Activated CD8-positive, alpha-beta T cell treated with anti-CD3 and anti-CD28 coated beads for 36 hours (primary cell): ENCODE measurements at regions not wholly inside any gene's neighbourhood (a gene's known extent, or its start where the extent isn't known, plus 50 kb on each side); places are given as distances from the start of the nearest gene placed in this dataset.

Experiments used
- ATAC-seq: fragments of 200-7000 bp; cut with Tn5 transposase; one replicate; pipeline ENCODE4 v1.10.0; 2021; ENCODE audit warnings: mild to moderate bottlenecking, moderate library complexity
- CTCF ChIA-PET: fragments of 350-600 bp; sonication (Branson Sonifier 250); formaldehyde crosslinking; loops from one replicate; lab custom pipeline; 2021; ENCODE audit warnings: antibody characterized with exemption; lab: Charles Lee
- POLR2A ChIA-PET: fragments of 350-600 bp; sonication (Branson Sonifier 250); formaldehyde crosslinking; loops from one replicate; lab custom pipeline; 2021; ENCODE audit warnings: antibody characterized with exemption; lab: Charles Lee
- DNase-seq: peaks from one replicate; pipeline ENCODE4 v3.0.0-alpha.2; 2020
- H3K27ac Mint-ChIP-seq: one replicate; pipeline ENCODE4 v1.8.0; 2021; ENCODE audit warnings: mild to moderate bottlenecking, mixed read lengths
- H3K27me3 Mint-ChIP-seq: one replicate; pipeline ENCODE4 v1.8.0; 2021; ENCODE audit warnings: mixed read lengths
- H3K36me3 Mint-ChIP-seq: one replicate; pipeline ENCODE4 v1.8.0; 2021; ENCODE audit warnings: low read depth, mixed read lengths
- H3K4me1 Mint-ChIP-seq: one replicate; pipeline ENCODE4 v1.8.0; 2021; ENCODE audit warnings: low read depth, mixed read lengths
- H3K4me3 Mint-ChIP-seq: one replicate; pipeline ENCODE4 v1.8.0; 2021; ENCODE audit warnings: mild to moderate bottlenecking, moderate library complexity, mixed read lengths
- H3K9me3 Mint-ChIP-seq: one replicate; pipeline ENCODE4 v1.8.0; 2021; ENCODE audit warnings: mixed read lengths
- CTCF ChIP-seq: fragments of 200-600 bp; IDR thresholded peaks from one replicate; pipeline ENCODE4 v1.8.0; 2022; ENCODE audit warnings: antibody characterized with exemption, mild to moderate bottlenecking
- intact Hi-C: fragments of 100-400 bp; cut with micrococcal nuclease; formaldehyde crosslinking; loops from one replicate; pipeline ENCODE4 v1.10.0; 2022

- ATAC-seq (no peak), DNase-seq (no peak)
- Mint-ChIP-seq H3K4me3 (no peak overlapping the region), H3K27ac (no peak overlapping the region), H3K4me1 (no peaks in the 10 kb centered on the region), H3K9me3 (no peaks in the 10 kb centered on the region), H3K36me3 (no peaks in the 10 kb centered on the region), H3K27me3 (no peaks in the 10 kb centered on the region)
- TF ChIP-seq CTCF, result no peak
- ChIA-PET CTCF (no interaction called here), POLR2A (no interaction called here)
- intact Hi-C loops, result no loop called here
Measured at GRCh38 chr4:117983541-117984365, 50.5 kb upstream of the NDST3 start.

GRCh38 chr4:117984366-117984680, 50.0 kb upstream of the NDST3 start:
- Mint-ChIP-seq H3K4me1 (no peaks in the 10 kb centered on the region), H3K9me3 (no peaks in the 10 kb centered on the region), H3K27ac (no peak overlapping the region), H3K36me3 (no peaks in the 10 kb centered on the region), H3K27me3 (no peaks in the 10 kb centered on the region), H3K4me3 (no peak overlapping the region)
- intact Hi-C loops, result no loop called here
- ChIA-PET POLR2A (no interaction called here), CTCF (no interaction called here)
- DNase-seq, result no peak
- no peak for ATAC-seq
- no peak for TF ChIP-seq CTCF
